H1 (cell line): ENCODE measurements at regions not wholly inside any gene's neighbourhood (a gene's known extent, or its start where the extent isn't known, plus 50 kb on each side); places are given as distances from the start of the nearest gene placed in this dataset.

ENCODE experiments used
- CTCF ChIA-PET: fragments of 300-600 bp; sonication (Branson Sonifier 250); formaldehyde crosslinking; loops from one replicate; lab custom pipeline; 2021; ENCODE audit not compliant: partially characterized antibody; lab: Charles Lee
- POLR2A ChIA-PET: fragments of 300-600 bp; sonication (Branson Sonifier 250); formaldehyde crosslinking; loops from one replicate; lab custom pipeline; 2021; ENCODE audit warnings: inconsistent platforms; ENCODE audit not compliant: partially characterized antibody; lab: Charles Lee
- DNase-seq, 2 experiments: peaks; one replicate each; pipeline versions ENCODE4 v3.0.0 to v3.0.0-alpha.2; 2010 to 2022; ENCODE audit warnings: low spot score in 2 of 2, low read depth in 1 of 2, mixed read lengths in 1 of 2
- FAIRE-seq: peaks from 2 replicates; lab custom pipeline; 2011; peaks lifted over from hg19 to GRCh38; lab: Jason Lieb, UNC
- H2AFZ ChIP-seq: 2 replicates; pipeline ENCODE4 v1.8.1; 2012; ENCODE audit warnings: low read length, inconsistent platforms
- H2AK5ac ChIP-seq: 2 replicates; pipeline ENCODE4 v1.6.1; 2013; ENCODE audit warnings: low read depth, low read length
- H2BK120ac ChIP-seq: replicated peaks from 2 replicates; pipeline ENCODE3; 2013; ENCODE audit warnings: low read depth, low read length, inconsistent platforms
- H2BK12ac ChIP-seq: 2 replicates; pipeline ENCODE4 v1.6.1; 2013; ENCODE audit warnings: low read depth, low read length
- H2BK15ac ChIP-seq: 2 replicates; pipeline ENCODE4 v1.6.1; 2013; ENCODE audit warnings: low read length
- H2BK20ac ChIP-seq: 2 replicates; pipeline ENCODE4 v1.6.1; 2013; ENCODE audit warnings: low read length
- H2BK5ac ChIP-seq: 2 replicates; pipeline ENCODE4 v1.6.1; 2013; ENCODE audit warnings: low read depth, low read length
- H3K14ac ChIP-seq: 2 replicates; pipeline ENCODE4 v1.6.1; 2013; ENCODE audit warnings: inconsistent platforms; ENCODE audit not compliant: insufficient read length
- H3K18ac ChIP-seq: 2 replicates; pipeline ENCODE4 v1.6.1; 2013; ENCODE audit warnings: low read length; ENCODE audit errors: extremely low read depth
- H3K23ac ChIP-seq: 2 replicates; pipeline ENCODE4 v1.6.1; 2013; ENCODE audit warnings: inconsistent platforms; ENCODE audit not compliant: insufficient read length
- H3K23me2 ChIP-seq: 2 replicates; pipeline ENCODE4 v1.6.1; 2013; ENCODE audit warnings: low read depth, low read length
- H3K27ac ChIP-seq: 2 replicates; pipeline ENCODE4 v1.6.1; 2011; ENCODE audit warnings: low read depth, low read length, inconsistent platforms
- H3K27me3 ChIP-seq, 4 experiments: replicated peaks in 1 of 4; 1 replicate in 1 of 4; 2 replicates in 3 of 4; pipeline versions ENCODE4 v1.6.1 to v1.8.1; 2011 to 2013; ENCODE audit warnings: low read length in 3 of 4, mild to moderate bottlenecking in 3 of 4, inconsistent platforms in 2 of 4, mixed read lengths in 2 of 4, moderate library complexity in 1 of 4; ENCODE audit not compliant: control insufficient read depth in 3 of 4, insufficient read depth in 3 of 4; ENCODE audit errors: extremely low read depth in 1 of 4
- H3K36me3 ChIP-seq, 4 experiments: 2 replicates each; pipeline versions ENCODE4 v1.6.1 to v1.8.1; 2011 to 2013; ENCODE audit warnings: mild to moderate bottlenecking in 4 of 4, low read length in 3 of 4, moderate library complexity in 2 of 4, control low read depth in 1 of 4, inconsistent platforms in 1 of 4; ENCODE audit not compliant: insufficient read depth in 4 of 4, control insufficient read depth in 2 of 4
- H3K4ac ChIP-seq: replicated peaks from 2 replicates; pipeline ENCODE3; 2013; ENCODE audit warnings: low read length, low read depth, mixed read lengths, inconsistent platforms; ENCODE audit not compliant: insufficient read length
- H3K4me1 ChIP-seq, 4 experiments: replicated peaks in 1 of 4; 1 replicate in 1 of 4; 2 replicates in 3 of 4; pipeline versions ENCODE4 v1.6.1 to v1.8.1; 2011 to 2013; ENCODE audit warnings: low read length in 3 of 4, inconsistent platforms in 2 of 4, mixed read lengths in 1 of 4; ENCODE audit not compliant: insufficient read depth in 4 of 4, control insufficient read depth in 3 of 4
- H3K4me2 ChIP-seq, 2 experiments: 2 replicates each; pipeline versions ENCODE4 v1.6.1 to v1.8.1; 2011 to 2013; ENCODE audit warnings: low read depth in 2 of 2, low read length in 2 of 2, control low read depth in 1 of 2, inconsistent platforms in 1 of 2, mild to moderate bottlenecking in 1 of 2; ENCODE audit not compliant: insufficient read depth in 1 of 2
- H3K4me3 ChIP-seq, 4 experiments: fragments of 200-600, 300-600 bp in 1 of 4; sonication (generic), shearing (Covaris generic), sonication (Bioruptor Twin) in 1 of 4; 2 replicates each; pipeline versions ENCODE4 v1.5.1 to v1.8.1; 2011 to 2016; ENCODE audit warnings: low read length in 4 of 4, low read depth in 3 of 4, control low read depth in 2 of 4, inconsistent platforms in 2 of 4, mild to moderate bottlenecking in 2 of 4, mixed read lengths in 1 of 4, moderate library complexity in 1 of 4; ENCODE audit not compliant: insufficient read depth in 2 of 4; ENCODE audit errors: extremely low read depth in 1 of 4
- H3K56ac ChIP-seq: replicated peaks from 2 replicates; pipeline ENCODE3; 2013; ENCODE audit warnings: low read depth, mild to moderate bottlenecking, mixed read lengths, low read length, inconsistent platforms; ENCODE audit not compliant: insufficient read length
- H3K79me1 ChIP-seq: 2 replicates; pipeline ENCODE4 v1.6.1; 2013; ENCODE audit warnings: low read depth, low read length, control low read depth
- H3K79me2 ChIP-seq, 2 experiments: 2 replicates each; pipeline versions ENCODE4 v1.6.1 to v1.8.1; 2012 to 2013; ENCODE audit warnings: low read length in 2 of 2, mild to moderate bottlenecking in 2 of 2, inconsistent platforms in 1 of 2; ENCODE audit not compliant: insufficient read depth in 2 of 2, control insufficient read depth in 1 of 2
- H3K9ac ChIP-seq, 4 experiments: replicated peaks in 1 of 4; 1 replicate in 1 of 4; 2 replicates in 3 of 4; pipeline versions ENCODE4 v1.6.1 to v1.8.1; 2011 to 2013; ENCODE audit warnings: low read depth in 3 of 4, low read length in 3 of 4, control low read depth in 2 of 4, mild to moderate bottlenecking in 2 of 4, moderate library complexity in 2 of 4, inconsistent platforms in 1 of 4; ENCODE audit errors: extremely low read depth in 1 of 4
- H3K9me3 ChIP-seq, 2 experiments: 2 replicates each; pipeline versions ENCODE4 v1.6.1 to v1.8.1; 2012 to 2013; ENCODE audit warnings: mild to moderate bottlenecking in 2 of 2, moderate library complexity in 2 of 2, control low read depth in 1 of 2, inconsistent platforms in 1 of 2, low read depth in 1 of 2, low read length in 1 of 2, mixed read lengths in 1 of 2; ENCODE audit not compliant: insufficient read depth in 2 of 2
- H4K20me1 ChIP-seq, 2 experiments: replicated peaks in 1 of 2; 2 replicates each; pipeline versions ENCODE3 to v1.8.1; 2011 to 2013; ENCODE audit warnings: inconsistent platforms in 2 of 2, low read length in 2 of 2, mild to moderate bottlenecking in 1 of 2; ENCODE audit not compliant: insufficient read depth in 2 of 2, control insufficient read depth in 1 of 2
- H4K5ac ChIP-seq: 2 replicates; pipeline ENCODE4 v1.6.1; 2013; ENCODE audit warnings: low read length, low read depth, mixed read lengths, inconsistent platforms; ENCODE audit not compliant: insufficient read length
- H4K8ac ChIP-seq: 2 replicates; pipeline ENCODE4 v1.8.0; 2013; ENCODE audit warnings: mild to moderate bottlenecking, moderate library complexity, low read length, inconsistent platforms; ENCODE audit not compliant: insufficient read depth; ENCODE audit errors: extremely low read depth
- H4K91ac ChIP-seq: replicated peaks from 2 replicates; pipeline ENCODE3; 2013; ENCODE audit warnings: low read length, mixed read lengths, inconsistent platforms; ENCODE audit not compliant: insufficient read length
- CTBP2 ChIP-seq: IDR thresholded peaks from 2 replicates; pipeline ENCODE4 v1.7.0; 2011; ENCODE audit warnings: borderline replicate concordance, mild to moderate bottlenecking, moderate library complexity, mixed read lengths, low read length; ENCODE audit not compliant: insufficient read depth, insufficient read length
- GTF2F1 ChIP-seq: IDR thresholded peaks from 2 replicates; pipeline ENCODE4 v1.6.1; 2012; ENCODE audit warnings: low read depth, low read length, improper control_type of control experiment, borderline replicate concordance
- MAX ChIP-seq: IDR thresholded peaks from 2 replicates; pipeline ENCODE4 v1.6.1; 2012; ENCODE audit warnings: inconsistent platforms
- whole genome bisulfite sequencing, 2 experiments: shearing (Covaris generic) in 1 of 2; methylation state at CpG; one replicate each; pipeline versions ENCODE4 v1.1.6 to v1.1.7; 2013 to 2015; ENCODE audit warnings: low lambda C conversion rate in 2 of 2, mixed read lengths in 2 of 2, inconsistent platforms in 1 of 2, low coverage in 1 of 2, missing lambda C conversion rate in 1 of 2; ENCODE audit not compliant: insufficient replicate concordance in 2 of 2, insufficient coverage in 1 of 2, insufficient read length in 1 of 2; ENCODE audit errors: extremely low coverage in 1 of 2, missing lambda C conversion rate in 1 of 2; 5-methylcytosine and 5-hydroxymethylcytosine counted together

GRCh38 chr10:90983914-90984549 lies 63.1 kb upstream of the ANKRD1 start:
- WGBS, 2 experiments, result 75% methylated on average over 6 of the region's 6 CpGs; no CpG with 5 or more reads in 1 of the 2 experiments
- Histone ChIP-seq H3K18ac (no peak overlapping the region), H3K9me3 (no peaks in the 10 kb centered on the region), H3K79me1 (no peaks in the 10 kb centered on the region), H4K5ac (no peak overlapping the region), H2AFZ (no peak overlapping the region), H3K36me3 (no peaks in the 10 kb centered on the region), H3K4me3 (no peak overlapping the region), H3K27me3 (peaks cover 0 to 2% (median 2%) of the 10 kb centered on the region in 4 experiments; a peak in 4 of 7 replicates), H3K23ac (no peak overlapping the region), H2BK5ac (no peak overlapping the region), H3K9ac (no peak overlapping the region), H3K4me2 (no peak overlapping the region), H2AK5ac (no peak overlapping the region), H3K4ac (no peak overlapping the region), H2BK12ac (no peak overlapping the region), H4K20me1 (no peaks in the 10 kb centered on the region), H2BK20ac (no peak overlapping the region), H2BK120ac (no peak overlapping the region), H3K27ac (no peak overlapping the region), H3K56ac (no peak overlapping the region), H4K8ac (no peak overlapping the region), H3K4me1 (no peaks in the 10 kb centered on the region; a peak in 1 of 7 replicates), H4K91ac (no peak overlapping the region), H2BK15ac (no peak overlapping the region), H3K23me2 (no peaks in the 10 kb centered on the region), H3K79me2 (no peaks in the 10 kb centered on the region), H3K14ac (no peak overlapping the region)
- DNase-seq, result no peak
- ChIA-PET POLR2A (no interaction called here), CTCF (interaction anchor here (0.8 to 2.0 kb wide), 4 partner anchors 11 to 23 kb away, joined by 3 to 4 read pairs (median 3); no protein-coding TSS in a partner anchor)
- no peak for FAIRE-seq
- no peak for TF ChIP-seq GTF2F1
- TF ChIP-seq CTBP2, result no peak
- TF ChIP-seq MAX, result no peak
